Fibroblast of lung (primary cell): ENCODE measurements at regions not wholly inside any gene's neighbourhood (a gene's known extent, or its start where the extent isn't known, plus 50 kb on each side); places are given as distances from the start of the nearest gene placed in this dataset.

Source experiments
- EZH2 ChIP-seq: IDR thresholded peaks from 2 replicates; pipeline ENCODE4 v1.5.1; 2012; ENCODE audit warnings: low read length, control low read depth, mild to moderate bottlenecking; ENCODE audit errors: missing control alignments
- TF ChIP-seq, protein P1 (sequence below), 2 donors: IDR thresholded peaks in 1 of 2; conservative IDR thresholded peaks in 1 of 2; 1 replicate in 1 of 2; 2 replicates in 1 of 2; pipeline ENCODE4 v1.5.1; 2011 to 2012; ENCODE audit warnings: low read length in 2 of 2, control low read depth in 1 of 2, inconsistent platforms in 1 of 2, low read depth in 1 of 2, mild to moderate bottlenecking in 1 of 2

DNA sequence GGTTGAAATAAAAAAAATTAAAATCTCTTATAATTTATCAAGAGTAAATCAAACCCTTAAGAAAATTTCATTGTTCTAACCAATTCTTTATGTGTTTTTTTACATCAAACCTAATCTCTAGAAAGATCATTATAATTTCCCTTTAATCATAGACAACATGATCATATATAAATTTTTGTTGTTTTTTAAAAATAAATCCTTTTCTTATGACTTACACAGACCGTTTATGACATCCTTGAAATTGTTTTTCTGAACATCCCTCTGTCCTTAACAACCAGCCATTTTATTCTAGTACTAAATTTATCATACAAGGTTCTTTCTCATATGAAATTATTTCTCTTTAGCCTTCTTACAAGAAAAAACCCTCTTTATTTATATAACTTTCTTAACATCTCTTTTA lies 62.7 kb upstream of the GABRE start:
- TF ChIP-seq, protein P1, sequence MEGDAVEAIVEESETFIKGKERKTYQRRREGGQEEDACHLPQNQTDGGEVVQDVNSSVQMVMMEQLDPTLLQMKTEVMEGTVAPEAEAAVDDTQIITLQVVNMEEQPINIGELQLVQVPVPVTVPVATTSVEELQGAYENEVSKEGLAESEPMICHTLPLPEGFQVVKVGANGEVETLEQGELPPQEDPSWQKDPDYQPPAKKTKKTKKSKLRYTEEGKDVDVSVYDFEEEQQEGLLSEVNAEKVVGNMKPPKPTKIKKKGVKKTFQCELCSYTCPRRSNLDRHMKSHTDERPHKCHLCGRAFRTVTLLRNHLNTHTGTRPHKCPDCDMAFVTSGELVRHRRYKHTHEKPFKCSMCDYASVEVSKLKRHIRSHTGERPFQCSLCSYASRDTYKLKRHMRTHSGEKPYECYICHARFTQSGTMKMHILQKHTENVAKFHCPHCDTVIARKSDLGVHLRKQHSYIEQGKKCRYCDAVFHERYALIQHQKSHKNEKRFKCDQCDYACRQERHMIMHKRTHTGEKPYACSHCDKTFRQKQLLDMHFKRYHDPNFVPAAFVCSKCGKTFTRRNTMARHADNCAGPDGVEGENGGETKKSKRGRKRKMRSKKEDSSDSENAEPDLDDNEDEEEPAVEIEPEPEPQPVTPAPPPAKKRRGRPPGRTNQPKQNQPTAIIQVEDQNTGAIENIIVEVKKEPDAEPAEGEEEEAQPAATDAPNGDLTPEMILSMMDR (conservative IDR thresholded peaks at IDR 0.05 in 1 of 2, IDR thresholded peaks at IDR 0.05 in 1 of 2; ENCODE audit: low read depth in 1 of 2, low read length in 2 of 2) = no peak
- no peak for TF ChIP-seq EZH2
